ENCODE measurements at regions not wholly inside any gene's neighbourhood (a gene's known extent, or its start where the extent isn't known, plus 50 kb on each side); places are given as distances from the start of the nearest gene placed in this dataset.

DNA sequence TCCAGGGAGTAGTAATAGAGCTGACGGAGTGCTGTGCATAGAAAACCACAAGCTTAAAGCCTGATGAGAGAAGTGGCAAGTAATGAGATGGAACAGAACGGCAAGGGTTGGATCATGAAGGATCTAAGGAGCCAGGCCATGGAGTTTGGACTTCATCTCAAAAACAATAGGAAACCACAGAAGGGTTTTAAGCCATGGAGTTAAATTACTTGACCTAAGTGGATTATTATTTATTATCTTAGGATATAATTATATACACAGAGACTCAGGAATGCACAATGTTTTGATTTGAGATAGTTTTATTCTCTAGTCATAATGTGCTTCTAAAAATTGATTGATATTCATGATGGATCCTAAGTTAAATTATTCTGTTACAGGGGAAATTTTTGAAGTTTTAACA is 242.4 kb downstream of the PLPP3 start:
- Histone ChIP-seq H2AFZ (ENCODE audit: low read length) (no peak overlapping the region), H3K36me3 (ENCODE audit: control insufficient read depth, insufficient read depth, low read length) (no peaks in the 10 kb centered on the region), H3K79me2 (ENCODE audit: control insufficient read depth, insufficient read depth, low read length) (no peaks in the 10 kb centered on the region), H3K27ac (ENCODE audit: insufficient read depth, low read length) (no peak overlapping the region), H3K9me3 (ENCODE audit: control insufficient read depth, insufficient read depth, low read depth, low read length) (no peaks in the 10 kb centered on the region), H4K20me1 (ENCODE audit: control insufficient read depth, extremely low read depth, insufficient read depth, low read length) (no peaks in the 10 kb centered on the region), H3K4me2 (ENCODE audit: extremely low read depth, insufficient read depth, low read length) (no peak overlapping the region), H3K4me3 (replicated peaks in 1 of 4; ENCODE audit: control extremely low read depth in 1 of 4, insufficient read depth in 1 of 4, low read depth in 3 of 4, low read length in 4 of 4) (no peak overlapping the region), H3K9ac (ENCODE audit: insufficient read depth, low read length) (no peak overlapping the region), H3K27me3 (ENCODE audit: control insufficient read depth, insufficient read depth, low read length) (no peaks in the 10 kb centered on the region), H3K4me1 (ENCODE audit: control insufficient read depth, extremely low read depth, insufficient read depth, low read length) (peaks cover 2% of the 10 kb centered on the region)
- DNase-seq (ENCODE audit: low read depth in 2 of 2), result peak; percentile 40 to 49
- TF ChIP-seq, protein P1, sequence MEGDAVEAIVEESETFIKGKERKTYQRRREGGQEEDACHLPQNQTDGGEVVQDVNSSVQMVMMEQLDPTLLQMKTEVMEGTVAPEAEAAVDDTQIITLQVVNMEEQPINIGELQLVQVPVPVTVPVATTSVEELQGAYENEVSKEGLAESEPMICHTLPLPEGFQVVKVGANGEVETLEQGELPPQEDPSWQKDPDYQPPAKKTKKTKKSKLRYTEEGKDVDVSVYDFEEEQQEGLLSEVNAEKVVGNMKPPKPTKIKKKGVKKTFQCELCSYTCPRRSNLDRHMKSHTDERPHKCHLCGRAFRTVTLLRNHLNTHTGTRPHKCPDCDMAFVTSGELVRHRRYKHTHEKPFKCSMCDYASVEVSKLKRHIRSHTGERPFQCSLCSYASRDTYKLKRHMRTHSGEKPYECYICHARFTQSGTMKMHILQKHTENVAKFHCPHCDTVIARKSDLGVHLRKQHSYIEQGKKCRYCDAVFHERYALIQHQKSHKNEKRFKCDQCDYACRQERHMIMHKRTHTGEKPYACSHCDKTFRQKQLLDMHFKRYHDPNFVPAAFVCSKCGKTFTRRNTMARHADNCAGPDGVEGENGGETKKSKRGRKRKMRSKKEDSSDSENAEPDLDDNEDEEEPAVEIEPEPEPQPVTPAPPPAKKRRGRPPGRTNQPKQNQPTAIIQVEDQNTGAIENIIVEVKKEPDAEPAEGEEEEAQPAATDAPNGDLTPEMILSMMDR (conservative IDR thresholded peaks at IDR 0.05 in 1 of 2, IDR thresholded peaks at IDR 0.05 in 1 of 2; ENCODE audit: low read depth in 1 of 2, low read length in 2 of 2), result no peak
- TF ChIP-seq EZH2 (IDR thresholded peaks at IDR 0.05; ENCODE audit: low read length, missing control alignments), result no peak

DNA sequence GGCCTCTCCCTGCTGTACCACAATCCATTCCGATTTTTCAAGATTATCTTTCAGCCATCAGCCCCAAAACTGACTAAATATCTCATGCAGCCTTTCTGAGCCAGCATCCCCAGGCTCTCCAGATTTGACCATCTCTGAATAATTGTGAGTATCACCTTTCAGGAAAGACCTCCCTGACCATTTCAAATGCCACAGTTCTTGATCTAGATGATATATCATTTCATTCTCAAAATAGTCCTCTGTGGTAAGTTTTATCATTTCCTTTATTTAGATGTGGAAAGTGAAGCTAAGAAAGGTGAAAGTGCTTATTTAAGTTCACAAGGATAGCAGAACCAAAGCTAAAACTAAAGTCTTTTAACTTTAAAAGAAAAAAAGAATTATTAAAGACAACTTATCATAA is 244.0 kb downstream of the PLPP3 start:
- Histone ChIP-seq H2AFZ (ENCODE audit: low read length) (no peak overlapping the region), H3K36me3 (ENCODE audit: control insufficient read depth, insufficient read depth, low read length) (no peaks in the 10 kb centered on the region), H3K4me3 (replicated peaks in 1 of 4; ENCODE audit: control extremely low read depth in 1 of 4, insufficient read depth in 1 of 4, low read depth in 3 of 4, low read length in 4 of 4) (no peak overlapping the region), H3K4me2 (ENCODE audit: extremely low read depth, insufficient read depth, low read length) (no peak overlapping the region), H3K79me2 (ENCODE audit: control insufficient read depth, insufficient read depth, low read length) (no peaks in the 10 kb centered on the region), H4K20me1 (ENCODE audit: control insufficient read depth, extremely low read depth, insufficient read depth, low read length) (no peaks in the 10 kb centered on the region), H3K9ac (ENCODE audit: insufficient read depth, low read length) (no peak overlapping the region), H3K9me3 (ENCODE audit: control insufficient read depth, insufficient read depth, low read depth, low read length) (no peaks in the 10 kb centered on the region), H3K27me3 (ENCODE audit: control insufficient read depth, insufficient read depth, low read length) (no peaks in the 10 kb centered on the region), H3K27ac (ENCODE audit: insufficient read depth, low read length) (no peak overlapping the region), H3K4me1 (ENCODE audit: control insufficient read depth, extremely low read depth, insufficient read depth, low read length) (peaks cover 5% of the 10 kb centered on the region)
- TF ChIP-seq, protein P1 (conservative IDR thresholded peaks at IDR 0.05 in 1 of 2, IDR thresholded peaks at IDR 0.05 in 1 of 2; ENCODE audit: low read depth in 1 of 2, low read length in 2 of 2), result no peak
- TF ChIP-seq EZH2 (IDR thresholded peaks at IDR 0.05; ENCODE audit: low read length, missing control alignments), result no peak
- DNase-seq (ENCODE audit: low read depth in 2 of 2), result peak in 1 of 2 donors; percentile 15

GRCh38 chr1:56334047-56334446 is 245.3 kb downstream of the PLPP3 start:
- no peak overlapping the region for H3K4me3 ChIP-seq (replicated peaks in 1 of 4; ENCODE audit: control extremely low read depth in 1 of 4, insufficient read depth in 1 of 4, low read depth in 3 of 4, low read length in 4 of 4)
- TF ChIP-seq, protein P1 (conservative IDR thresholded peaks at IDR 0.05 in 1 of 2, IDR thresholded peaks at IDR 0.05 in 1 of 2; ENCODE audit: low read depth in 1 of 2, low read length in 2 of 2), result no peak
- TF ChIP-seq EZH2 (IDR thresholded peaks at IDR 0.05; ENCODE audit: low read length, missing control alignments), result no peak
- no peak overlapping the region for H3K4me2 ChIP-seq (ENCODE audit: extremely low read depth, insufficient read depth, low read length)
- no peaks in the 10 kb centered on the region for H3K79me2 ChIP-seq (ENCODE audit: control insufficient read depth, insufficient read depth, low read length)
- no peak overlapping the region for H2AFZ ChIP-seq (ENCODE audit: low read length)
- H3K9me3 ChIP-seq (ENCODE audit: control insufficient read depth, insufficient read depth, low read depth, low read length), result no peaks in the 10 kb centered on the region
- no peak overlapping the region for H3K27ac ChIP-seq (ENCODE audit: insufficient read depth, low read length)
- H4K20me1 ChIP-seq (ENCODE audit: control insufficient read depth, extremely low read depth, insufficient read depth, low read length), result no peaks in the 10 kb centered on the region
- no peak overlapping the region for H3K9ac ChIP-seq (ENCODE audit: insufficient read depth, low read length)
- H3K36me3 ChIP-seq (ENCODE audit: control insufficient read depth, insufficient read depth, low read length), result no peaks in the 10 kb centered on the region
- no peak for DNase-seq (ENCODE audit: low read depth in 2 of 2)
- peaks cover 6% of the 10 kb centered on the region for H3K4me1 ChIP-seq (ENCODE audit: control insufficient read depth, extremely low read depth, insufficient read depth, low read length)
- H3K27me3 ChIP-seq (ENCODE audit: control insufficient read depth, insufficient read depth, low read length), result no peaks in the 10 kb centered on the region
